Fibroblast of skin of back (primary cell): ENCODE measurements at regions not wholly inside any gene's neighbourhood (a gene's known extent, or its start where the extent isn't known, plus 50 kb on each side); places are given as distances from the start of the nearest gene placed in this dataset.
A peak's percentile ranks its signal among the peaks of the same experiment; 100 is the strongest.
"Not testable (repeated sequence)": the region's sequence is repeated elsewhere in the genome, so short reads cannot be mapped to it uniquely, and the experiment has no call there.

Experiments used
- DNase-seq: peaks from one replicate; pipeline ENCODE4 v3.0.0-alpha.2; 2013

DNA sequence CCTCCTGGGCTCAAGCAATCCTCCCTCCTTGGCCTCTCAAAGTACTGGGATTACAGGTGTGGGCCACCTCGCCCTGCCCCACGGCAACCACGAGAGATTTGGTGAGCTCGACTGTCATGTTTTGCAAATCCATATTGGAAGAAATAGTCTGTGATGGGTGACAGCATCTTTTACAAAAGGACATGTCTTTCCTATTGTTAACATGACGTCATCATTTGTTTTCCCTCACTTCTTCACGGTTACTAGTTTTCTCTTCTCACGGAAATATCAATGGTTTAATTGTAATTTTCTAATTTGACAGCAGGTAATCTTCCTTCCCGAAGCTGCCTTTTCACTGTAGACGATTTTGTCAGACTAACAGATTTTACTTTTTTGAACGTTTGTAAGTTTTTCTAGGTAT lies 110.8 kb upstream of the GREM2 start:
- no peak for DNase-seq

DNA sequence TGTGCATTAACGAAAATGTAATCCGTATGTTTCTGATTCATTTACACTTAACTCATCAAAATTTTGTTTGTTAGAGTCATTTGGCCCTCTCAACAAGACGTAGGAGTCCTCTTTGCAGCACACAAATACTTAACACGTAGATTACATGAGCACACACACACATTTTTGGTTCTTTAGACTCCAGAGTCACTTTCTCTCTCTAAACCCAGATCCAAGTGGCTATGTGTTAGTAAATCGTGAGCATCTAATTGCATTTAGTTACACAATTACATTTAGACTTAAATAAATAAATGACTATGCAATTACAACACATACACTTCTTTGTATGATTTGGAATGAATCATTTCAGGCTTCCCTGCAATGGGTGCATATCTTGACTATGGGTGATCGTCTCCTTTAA lies 109.0 kb upstream of the GREM2 start:
- no peak for DNase-seq

DNA sequence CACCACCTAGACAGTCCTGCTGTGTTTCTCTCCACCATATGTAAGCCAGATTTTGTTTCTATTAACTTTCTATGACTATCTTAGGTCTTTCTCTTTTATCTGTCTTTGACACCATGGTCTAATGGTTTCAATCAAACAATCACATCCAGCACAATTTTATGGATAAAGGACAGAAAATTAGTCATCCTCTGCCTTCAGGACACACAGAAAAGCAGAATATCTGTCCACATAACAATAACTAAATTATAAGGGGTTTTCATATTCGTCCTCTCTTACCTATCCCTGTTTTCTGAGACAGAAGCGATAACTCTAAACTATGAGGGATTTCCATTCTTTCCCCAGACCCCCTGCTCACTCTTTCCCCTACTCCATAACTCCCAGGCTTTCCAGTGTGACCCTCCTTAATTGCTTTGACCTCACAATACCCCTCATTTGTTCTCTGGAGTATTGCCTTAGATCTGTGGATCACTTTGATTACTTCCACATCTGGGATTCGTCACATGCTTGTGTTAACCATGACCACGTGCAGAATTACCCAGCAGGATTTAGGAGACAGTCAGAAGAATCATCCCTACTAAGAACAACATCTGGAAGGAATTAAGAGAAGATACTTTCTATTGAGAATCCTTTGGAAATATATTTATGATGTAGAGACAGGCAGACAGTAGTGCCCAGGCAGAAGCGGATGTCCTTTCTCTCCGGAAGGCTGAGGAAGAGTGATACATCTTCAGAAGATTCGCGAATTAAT lies 108.2 kb upstream of the GREM2 start:
- peak; percentile 66 for DNase-seq

DNA sequence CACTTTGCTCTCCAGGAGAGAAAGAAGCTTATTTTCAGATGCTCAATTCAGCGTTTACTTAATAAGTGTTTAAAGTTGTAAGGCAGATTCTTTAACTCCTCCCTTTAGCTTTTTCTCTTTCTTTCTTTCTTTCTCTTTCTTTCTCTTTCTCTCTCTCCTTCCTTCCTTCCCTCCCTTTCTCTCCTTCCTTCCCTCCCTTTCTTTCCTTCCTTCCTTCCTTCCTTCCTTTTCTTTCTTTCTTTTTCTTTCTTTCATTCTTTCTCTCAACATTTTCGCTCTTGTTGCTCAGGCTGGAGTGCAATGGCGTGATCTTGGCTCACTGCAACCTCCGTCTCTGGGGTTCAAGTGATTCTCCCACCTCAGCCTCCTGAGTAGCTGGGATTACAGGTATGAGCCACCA lies 104.6 kb upstream of the GREM2 start:
- DNase-seq = not testable (repeated sequence)

DNA sequence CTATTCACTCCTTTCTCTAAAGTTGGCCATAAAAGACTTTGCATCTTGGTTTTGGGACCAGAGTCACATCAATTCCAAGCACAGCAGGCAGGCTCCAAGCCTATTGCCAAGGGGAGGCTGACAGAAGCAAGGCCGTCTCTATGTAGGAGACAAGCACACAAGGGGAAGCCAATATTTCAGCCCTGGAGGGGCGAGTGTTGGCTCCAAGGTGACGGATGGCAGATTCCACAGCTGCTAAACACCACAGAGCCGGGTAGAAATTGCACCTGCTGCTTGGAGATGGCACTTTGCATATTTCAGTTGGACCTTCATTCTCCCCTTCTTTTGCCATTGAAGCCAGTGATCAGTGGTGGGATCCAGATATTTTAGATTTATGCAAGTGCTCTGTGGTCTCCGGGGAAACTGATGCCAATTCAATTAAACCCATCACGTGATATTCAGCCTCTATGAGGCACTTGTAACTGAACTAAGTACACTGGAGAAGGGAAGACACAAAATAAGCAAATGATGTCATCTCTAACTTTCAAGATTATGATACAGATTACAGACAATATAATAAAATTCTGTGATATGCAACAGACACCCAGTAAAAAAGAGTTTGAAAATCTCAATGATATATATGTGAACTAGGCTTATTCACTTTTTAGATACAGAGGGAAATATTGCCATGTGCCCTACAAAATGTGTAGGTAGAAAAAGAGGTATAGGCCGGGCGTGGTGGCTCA lies 102.8 kb upstream of the GREM2 start:
- no peak for DNase-seq

DNA sequence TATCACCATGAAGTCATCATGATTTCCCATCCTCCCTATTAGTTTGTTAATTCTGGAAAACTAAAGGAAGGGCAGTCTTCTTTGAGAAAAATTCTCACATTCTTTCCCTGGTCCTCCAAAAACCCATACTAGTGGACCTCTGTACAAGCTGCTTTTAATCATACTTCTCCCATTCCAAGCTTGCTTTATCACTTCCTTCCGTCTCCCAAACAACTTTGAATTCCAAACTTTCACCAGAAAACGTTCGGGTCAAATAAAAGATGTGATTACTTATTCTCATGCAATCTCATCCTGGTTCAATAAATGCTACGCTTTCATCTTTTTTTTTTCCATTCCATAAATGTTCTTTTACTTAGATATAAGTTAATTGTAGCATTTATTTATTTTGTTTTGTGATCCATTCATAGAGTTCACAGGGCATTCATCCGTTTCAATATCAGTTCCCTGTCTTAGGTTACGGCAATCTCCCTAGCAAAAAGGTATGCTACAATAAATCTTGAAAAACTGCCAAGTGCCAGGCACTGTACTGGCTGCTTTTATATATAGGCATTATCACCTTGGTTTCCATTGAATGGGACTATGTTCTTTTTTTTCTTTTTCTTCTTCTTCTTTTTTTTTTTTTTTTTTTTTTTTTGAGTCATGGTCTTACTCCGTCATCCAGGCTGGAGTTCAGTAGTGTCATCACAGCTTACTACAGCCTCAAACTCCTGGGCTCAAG lies 100.2 kb upstream of the GREM2 start:
- DNase-seq = peak; percentile 65

DNA sequence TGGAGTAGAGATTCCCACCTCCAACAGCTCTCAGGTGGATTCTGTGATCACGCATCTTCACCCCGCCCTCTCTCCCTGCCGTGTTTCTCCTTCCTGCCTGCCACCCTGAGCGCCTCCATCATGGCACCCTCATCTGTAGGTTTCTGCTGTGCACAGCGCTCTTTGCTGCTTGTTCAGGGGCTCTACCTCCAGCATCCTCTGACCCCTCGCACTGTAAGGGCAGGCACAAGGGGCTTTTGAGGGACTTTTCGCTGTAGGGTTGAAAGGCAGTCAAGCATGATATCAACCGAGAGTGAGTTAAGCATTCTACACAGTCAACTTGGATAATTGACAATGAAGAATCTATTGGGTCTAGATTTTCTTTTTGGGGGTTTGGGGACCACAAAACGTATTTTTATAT lies 99.1 kb upstream of the GREM2 start:
- no peak for DNase-seq

DNA sequence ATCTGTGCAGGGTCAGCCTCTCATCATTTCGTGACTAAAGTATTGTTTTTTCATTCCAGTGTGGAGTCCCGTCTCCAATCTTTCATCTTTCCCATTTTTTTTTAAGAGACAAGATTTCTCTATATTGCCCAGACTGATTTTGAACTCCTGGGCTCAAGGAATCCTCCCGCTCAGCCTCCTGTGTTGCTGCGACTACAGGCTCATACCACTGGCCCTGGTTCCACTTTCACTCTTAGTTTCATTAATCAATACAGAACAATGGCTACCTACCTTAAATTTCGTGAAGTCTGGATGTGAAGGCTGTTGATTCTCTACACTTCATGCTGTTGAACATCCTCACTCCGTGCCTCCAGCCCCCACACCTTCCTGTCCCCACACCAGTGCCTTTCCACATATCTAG lies 97.7 kb upstream of the GREM2 start:
- no peak for DNase-seq

DNA sequence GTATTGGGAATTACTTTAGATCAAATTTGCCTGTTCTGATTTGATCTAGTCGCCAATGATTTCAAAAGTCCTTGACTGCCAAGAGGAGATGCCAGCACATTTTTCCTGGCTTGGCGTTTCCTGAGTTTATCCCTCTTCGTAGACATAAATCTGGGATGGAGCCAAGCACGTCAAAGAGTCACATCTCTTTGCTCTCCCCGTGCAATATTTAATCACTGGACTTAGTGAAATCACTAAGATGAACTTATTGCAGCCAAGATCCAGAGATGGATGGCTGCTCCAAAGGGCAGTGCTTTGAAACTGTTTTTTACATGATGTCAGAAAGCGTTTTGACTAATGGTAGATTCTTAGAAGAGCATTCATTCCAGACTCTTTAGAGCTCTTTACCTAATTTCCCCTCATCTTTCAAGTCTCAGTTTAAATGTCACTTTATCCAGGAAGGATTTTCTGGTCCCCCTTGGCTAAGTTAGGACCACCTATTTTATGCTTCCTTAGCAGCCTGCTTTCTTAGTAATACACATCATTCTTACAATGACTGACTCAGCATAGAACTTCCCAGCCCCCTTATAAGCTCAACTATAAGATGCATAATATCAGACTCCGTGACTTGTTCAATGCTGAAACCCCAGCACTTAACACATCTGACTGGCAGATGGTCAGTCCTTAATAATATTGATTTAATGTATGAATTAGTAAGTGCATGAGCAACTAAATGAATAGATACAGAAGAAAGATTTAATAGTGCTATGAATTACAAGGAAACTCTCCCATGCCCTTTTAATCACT lies 94.4 kb upstream of the GREM2 start:
- DNase-seq = peak; percentile 64

DNA sequence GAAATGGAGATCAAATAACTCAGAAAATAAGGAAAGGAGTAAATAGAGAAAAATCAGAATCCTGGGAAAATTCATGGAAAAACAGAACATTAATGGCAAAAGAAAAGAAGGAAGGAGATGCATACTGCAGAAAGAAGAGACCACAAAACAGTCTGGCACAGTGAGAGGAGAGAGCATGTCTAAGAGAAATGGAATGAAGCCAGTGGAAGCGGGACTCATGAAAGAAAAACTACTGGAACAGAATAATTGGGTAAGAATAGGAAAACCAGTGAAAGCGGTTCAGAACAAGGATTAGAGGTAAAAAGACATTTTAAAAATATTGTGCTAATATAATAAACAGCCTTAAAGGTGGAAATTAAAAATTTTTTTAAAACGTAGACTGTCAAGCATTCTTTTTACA lies 93.6 kb upstream of the GREM2 start:
- DNase-seq = peak; percentile 79

DNA sequence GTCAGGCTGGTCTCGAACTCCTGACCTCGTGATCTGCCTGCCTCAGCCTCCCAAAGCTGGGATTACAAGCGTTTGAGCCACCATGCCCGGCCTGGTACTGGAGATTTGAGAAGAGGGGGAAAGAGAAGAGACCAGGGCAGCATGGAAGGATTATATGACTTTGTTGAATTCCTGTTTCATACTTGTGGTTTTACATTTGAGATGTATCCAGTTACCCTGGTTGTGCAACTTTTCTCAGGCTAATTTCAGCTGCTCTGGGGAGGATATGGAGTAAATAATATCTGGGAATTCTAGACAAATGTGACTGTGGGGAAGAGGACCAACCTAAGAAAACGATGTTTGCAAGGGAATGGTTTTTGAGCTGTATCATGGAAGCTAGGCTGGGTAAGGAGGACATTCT lies 89.5 kb upstream of the GREM2 start:
- peak; percentile 86 for DNase-seq

DNA sequence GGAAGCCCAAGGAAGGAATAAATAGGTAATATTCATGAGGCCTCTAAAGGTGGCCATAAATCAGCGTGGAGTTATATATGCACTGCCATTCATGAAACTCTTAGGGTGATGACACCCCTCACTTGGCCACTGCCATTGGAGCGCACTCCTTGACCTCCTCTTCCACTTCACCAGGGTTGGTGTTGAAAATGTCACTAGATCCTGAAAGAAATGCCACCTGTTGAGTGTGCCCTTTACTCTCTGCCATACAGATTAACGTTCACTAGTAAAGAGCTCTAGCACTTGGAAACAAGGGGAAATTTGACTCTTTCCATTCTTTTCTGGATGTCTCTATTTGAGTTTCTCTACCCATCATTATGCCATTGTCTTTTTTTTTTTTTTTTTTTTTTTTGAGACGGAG lies 83.5 kb upstream of the GREM2 start:
- no peak for DNase-seq

DNA sequence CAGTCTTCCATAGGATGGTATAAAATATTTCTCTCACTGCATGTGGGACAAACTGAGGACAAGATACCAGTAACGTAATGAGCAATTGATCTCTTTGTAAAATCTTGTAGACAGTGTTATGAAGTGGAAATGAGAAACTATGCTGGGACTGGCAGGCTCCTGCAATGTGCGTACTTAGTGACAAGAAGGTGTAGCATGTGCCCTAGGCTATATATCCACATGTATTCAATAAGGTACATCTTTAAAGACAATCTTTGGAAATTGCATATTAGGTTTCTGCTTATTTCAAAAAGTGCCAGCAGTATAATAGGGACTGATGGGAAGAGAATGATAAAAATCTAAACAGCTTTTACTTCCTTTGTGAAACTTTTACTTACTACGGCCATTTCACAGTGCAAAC lies 81.9 kb upstream of the GREM2 start:
- DNase-seq = no peak

DNA sequence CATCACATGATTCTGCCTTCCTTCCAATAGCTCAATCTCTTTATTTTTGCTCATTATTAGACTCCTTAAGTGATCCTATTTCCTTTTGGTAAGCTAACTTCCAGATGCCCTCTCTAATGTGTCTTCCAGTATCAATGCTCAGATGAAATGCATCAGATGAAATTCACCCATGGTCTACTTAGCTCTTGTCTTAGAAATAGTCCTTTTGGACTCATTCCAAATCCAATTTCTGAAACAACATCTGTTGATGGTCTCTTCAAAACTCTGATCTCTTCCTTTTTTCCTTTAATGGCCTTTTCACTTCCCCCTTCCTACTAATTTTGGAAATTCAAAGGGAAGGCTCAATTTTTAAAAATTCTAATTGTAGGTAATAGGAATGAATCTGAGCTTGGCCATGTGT lies 81.1 kb upstream of the GREM2 start:
- no peak for DNase-seq

DNA sequence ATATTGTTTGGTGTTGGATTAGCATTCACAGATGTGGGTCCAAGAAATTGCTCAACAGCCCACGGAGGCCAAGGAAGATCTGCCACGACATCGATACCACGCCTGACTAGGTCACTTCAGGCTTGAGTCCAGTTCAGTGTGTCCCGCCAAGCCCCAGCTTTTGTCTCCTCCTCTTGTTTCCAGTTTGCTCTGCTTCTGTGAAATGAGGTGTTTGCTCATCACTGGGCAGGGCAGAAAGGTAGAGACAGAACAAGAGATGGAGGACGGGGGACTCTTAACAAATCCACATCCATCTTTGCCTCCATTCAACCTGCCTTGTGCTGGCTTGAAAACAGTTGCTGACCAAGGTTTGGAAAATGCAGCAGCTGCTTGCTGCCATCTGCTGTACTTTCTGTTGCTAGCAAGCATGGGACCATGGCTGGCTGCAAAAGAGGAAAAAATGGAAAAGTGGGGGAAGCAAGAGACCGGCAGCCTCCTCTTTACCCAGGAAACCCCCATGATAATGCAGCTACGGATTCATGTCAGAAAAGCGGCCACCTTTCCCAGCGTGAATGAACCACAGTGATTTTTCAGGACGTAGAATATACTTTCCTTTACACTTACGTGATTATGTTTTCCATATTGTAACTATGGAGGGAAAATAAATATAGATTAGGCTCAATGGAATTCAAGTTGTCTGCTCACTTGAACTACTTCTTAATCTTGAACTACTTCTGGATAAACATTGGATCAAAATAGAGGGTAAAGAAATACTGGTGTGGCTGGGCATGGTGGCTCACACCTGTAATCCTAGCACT lies 80.2 kb upstream of the GREM2 start:
- peak; percentile 59 for DNase-seq

DNA sequence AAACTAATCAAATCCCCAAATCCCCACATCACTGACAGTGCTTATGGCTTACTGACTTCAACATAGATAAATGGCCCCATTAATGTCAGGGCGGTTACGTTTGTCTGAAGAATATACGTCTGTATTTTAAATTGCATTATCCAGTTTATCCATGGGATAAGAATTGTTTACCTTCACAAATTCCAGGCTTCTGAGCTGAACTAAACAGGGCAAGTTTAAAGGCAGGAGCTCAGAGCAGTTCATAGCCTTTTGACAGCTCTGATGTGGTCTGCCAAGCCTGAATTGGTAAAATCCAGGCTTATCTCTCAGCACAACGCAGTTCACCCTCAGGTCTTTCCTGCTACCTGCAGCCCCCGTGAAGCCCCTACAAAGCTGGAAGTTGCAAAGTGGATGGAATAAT lies 79.5 kb upstream of the GREM2 start:
- DNase-seq = no peak

DNA sequence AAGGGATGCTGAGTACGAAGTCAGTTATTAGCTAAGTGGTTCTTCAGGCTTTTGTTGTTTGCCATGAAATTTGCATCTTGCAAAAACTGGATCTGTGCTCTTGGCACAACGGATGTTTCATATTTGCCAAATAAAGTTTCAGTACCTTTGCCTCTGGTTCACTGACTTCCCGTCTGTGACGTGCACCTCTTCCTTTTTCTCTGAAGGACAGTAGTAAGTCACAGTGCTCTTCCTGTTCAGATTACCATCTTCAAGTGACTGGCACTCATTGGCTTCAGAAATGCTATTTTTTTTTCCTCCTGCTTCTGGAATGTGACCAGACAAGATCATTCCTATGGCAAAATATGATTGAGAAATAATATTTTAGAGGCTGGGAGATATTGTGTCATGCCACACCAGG lies 75.9 kb upstream of the GREM2 start:
- no peak for DNase-seq

DNA sequence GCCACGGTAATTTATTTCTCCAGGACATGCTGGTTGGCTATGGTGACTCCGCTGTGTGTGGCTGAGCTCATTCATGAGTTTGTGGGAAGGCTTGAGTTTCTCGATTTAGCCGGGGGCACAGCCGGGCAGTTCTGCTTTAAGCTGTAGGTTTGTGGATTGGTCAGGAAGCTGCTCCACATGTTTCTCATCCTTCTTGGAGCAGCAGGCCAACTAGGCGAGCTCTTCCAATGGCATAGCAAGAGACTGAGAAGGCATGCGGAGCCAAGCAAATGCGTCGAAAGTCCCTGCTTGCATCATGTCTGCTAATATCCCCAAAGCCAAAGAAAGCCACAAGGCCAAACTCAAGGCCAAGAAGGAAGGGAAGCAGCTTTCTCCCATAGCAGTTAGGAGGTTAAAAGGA lies 71.6 kb upstream of the GREM2 start:
- DNase-seq = no peak

DNA sequence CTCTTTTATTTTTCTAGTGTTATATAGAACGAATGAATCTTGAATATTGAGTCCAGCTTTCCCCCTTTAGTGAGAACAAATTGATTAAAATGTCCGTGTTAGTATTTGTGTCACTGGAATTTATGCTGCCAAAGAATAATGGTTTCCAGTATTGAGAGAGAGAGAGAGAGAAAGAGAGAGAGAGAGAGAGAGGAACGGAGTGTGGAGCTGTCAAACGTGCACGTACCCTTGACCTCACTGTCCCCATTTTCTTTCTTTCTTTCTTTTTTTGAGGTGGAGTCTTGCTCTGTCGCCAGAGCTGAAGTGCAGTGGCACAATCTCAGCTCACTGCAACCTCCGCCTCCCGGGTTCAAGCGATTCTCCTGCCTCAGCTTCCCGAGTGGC lies 70.9 kb upstream of the GREM2 start:
- no peak for DNase-seq

DNA sequence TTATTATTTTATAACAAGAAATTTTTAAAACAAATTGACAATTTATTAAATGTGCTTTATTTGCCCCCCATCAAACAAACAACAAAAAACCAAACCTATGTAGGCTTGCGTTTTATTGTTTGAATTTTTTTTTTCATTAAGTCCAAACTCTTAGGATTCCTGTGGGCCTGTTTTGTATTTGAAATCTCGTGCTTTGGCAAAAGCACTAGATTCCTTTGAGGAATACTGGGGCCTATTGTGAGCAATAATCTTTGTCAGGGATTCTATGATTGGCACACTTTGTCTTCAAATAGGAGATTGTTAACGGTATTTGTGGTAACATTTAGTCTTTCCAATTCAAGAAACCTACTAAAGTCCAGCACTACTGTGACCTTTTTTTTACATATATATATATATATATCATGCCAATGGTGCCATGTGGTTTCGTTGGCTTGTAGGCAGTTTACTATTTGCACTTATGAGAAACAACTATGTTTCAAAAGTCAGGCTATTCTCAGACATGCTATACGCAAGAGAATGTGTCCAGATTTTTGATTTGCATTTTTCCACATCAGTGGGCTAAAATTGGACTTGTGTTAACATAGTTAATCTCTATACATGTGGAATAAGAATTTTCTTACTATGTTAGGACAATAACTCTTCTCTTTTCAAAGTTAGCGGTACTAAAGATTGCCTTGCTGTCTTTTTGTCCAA lies 70.4 kb upstream of the GREM2 start:
- no peak for DNase-seq

DNA sequence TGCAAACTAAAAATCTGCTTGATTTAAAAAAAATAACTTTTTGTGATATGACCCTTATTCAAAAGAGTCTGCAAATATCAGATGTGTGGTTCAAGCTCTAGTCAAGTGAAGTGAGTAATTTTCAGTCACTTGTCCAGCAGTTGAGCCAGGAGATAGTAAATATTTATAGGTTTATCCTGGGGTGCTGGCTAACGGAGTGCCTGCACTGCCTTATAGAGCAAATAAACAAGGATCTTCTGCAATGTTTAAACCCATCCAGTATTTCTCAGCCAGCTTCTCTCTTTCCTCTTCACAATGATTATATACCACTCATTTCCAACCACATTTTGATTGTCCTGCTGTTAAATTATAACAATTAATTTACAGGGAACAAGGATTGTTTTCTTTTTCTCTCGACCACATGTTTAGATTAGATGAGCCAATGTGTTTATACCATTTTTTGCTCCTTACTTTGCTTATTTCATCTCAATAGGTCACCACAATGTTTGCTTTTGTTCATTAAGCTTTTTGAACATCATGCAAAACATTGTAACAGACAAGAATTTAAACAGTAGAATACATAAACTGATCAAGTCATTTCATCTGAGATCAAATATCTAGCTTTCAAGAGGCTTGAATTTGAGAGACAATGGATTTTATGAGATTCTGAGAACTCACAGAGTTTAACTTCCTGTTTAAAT lies 60.3 kb upstream of the GREM2 start:
- DNase-seq = no peak
